ENCODE measurements at regions not wholly inside any gene's neighbourhood (a gene's known extent, or its start where the extent isn't known, plus 50 kb on each side); places are given as distances from the start of the nearest gene placed in this dataset.
"Not testable (repeated sequence)": the region's sequence is repeated elsewhere in the genome, so short reads cannot be mapped to it uniquely, and the experiment has no call there.

DNA sequence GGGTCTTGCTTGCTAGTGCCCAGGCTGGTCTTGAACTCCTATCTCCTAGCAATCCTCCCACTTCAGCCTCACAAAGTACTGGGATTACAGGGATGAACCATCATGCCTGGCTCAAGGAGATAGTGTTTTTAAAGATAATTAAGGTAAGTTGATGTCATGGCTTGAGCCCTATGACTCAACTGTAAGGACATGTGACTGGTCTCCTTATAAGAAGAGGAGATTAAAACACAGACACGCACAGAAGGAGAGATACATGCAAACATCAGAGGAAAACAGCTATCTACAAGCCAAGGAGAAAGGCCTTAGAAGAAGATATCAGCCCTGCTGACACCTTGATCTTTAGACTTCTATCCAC lies 220.4 kb upstream of the GADL1 start:
- intact Hi-C loops (cut with DNase I), result no loop called here
- ATAC-seq, result no peak
- DNase-seq (ENCODE audit: low spot score), result no peak

DNA sequence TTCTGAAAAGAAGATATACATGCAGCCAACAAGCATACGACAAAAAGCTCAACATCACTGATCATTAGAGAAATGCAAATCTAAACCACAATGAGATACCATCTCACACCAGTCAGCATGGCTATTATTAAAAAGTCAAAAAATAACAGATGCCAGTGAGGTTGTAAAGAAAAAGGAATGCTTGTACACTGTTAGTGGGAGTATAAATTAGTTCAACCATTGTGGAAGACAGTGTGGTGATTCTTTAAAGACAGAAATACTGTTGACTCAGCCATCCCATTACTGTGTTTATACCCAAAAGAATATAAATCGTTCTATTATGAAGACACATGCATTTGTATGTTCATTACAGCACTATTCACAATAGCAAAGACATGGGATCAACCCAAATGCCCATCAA lies 221.1 kb upstream of the GADL1 start:
- DNase-seq (ENCODE audit: low spot score); intact Hi-C loops (cut with DNase I); ATAC-seq: not testable (repeated sequence)

DNA sequence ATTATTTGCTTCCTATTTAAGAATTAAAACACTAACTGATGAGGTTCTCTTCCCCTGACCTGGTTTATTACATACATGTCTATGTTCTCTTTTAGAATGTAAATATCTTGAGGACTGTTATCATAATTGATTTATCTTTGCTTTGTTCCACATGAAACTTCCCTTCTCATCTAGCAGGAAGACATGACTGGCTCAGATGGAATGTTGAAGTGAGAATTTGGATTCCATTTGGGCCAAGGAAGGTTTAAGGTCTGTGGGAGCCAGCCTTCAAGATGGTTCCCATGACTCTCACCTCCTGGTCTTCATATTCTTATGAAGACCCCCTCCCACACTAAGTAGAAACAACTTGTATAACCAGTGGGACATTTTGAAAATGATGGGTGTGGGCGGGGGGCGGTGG lies 222.2 kb upstream of the GADL1 start:
- intact Hi-C loops (cut with DNase I), result no loop called here
- ATAC-seq (no peak), DNase-seq (ENCODE audit: low spot score) (no peak)

DNA sequence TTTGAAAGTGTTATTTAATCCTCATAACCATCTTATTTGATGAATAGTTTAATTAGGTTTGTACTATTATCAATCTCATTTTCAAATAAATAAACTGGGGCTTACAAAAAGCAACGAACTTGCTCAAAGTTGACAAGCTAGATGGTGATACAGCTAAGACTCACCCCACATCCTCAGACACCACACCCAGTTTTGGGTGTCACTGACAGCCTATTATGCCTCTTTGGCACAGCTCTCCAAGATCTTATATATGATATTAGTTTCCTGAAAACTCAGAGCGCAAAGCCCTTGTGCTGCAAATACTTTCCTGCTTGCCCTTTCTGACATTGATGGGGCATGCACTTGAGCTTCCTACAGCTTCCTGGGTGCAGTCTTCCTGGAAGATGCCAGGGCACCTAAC lies 223.4 kb upstream of the GADL1 start:
- ATAC-seq (no peak), DNase-seq (ENCODE audit: low spot score) (no peak)
- intact Hi-C loops (cut with DNase I), result no loop called here

DNA sequence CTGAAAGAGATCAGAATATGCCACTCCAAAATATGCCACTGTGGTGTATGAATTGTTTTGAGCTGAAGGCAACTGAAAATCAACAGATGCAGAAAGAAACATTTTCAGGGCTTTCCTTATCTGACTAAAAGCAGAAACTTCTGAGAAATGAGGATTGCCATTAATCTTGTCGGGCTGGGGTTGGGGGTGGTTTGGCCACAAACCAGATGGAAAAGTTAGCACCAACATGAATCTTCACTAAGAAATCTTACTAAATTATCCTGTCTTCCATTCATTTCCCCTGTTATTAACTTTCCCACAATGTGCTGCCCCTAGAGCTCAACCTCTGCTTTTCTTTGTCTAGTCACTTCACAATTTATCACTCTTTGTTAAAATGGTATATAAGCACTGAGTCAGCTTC lies 229.9 kb upstream of the GADL1 start:
- no peak for ATAC-seq
- DNase-seq (ENCODE audit: low spot score), result no peak
- intact Hi-C loops (cut with DNase I), result no loop called here

DNA sequence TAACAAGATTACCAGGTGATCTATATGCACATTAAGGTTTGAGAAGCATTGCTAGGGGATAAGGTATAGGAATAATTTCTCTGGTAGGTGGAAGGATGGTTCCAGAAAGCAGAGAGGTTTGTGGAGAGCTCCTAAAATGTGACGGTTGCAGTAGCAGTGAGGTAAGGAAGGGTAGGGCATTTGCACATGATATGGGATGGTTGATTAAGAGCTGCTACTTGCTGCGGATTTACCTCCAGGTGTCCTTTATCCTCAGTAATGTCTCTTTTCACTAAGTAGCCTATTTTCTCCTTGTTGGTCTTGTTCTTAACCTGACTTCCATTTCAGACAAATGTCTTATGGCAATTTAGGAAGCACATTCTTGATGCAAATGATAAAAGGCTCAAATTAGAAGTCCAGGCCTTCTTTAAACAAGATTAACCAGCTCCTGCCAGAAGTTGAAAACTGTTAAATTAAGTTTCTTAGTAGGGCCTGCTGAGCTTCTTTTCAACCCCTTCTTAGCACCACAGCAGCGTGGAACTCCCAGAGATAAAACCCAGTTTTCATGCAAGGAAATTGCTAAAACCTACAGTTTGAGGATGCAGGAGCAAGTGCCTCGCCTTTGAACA lies 231.1 kb upstream of the GADL1 start:
- ATAC-seq, result no peak
- no peak for DNase-seq (ENCODE audit: low spot score)

DNA sequence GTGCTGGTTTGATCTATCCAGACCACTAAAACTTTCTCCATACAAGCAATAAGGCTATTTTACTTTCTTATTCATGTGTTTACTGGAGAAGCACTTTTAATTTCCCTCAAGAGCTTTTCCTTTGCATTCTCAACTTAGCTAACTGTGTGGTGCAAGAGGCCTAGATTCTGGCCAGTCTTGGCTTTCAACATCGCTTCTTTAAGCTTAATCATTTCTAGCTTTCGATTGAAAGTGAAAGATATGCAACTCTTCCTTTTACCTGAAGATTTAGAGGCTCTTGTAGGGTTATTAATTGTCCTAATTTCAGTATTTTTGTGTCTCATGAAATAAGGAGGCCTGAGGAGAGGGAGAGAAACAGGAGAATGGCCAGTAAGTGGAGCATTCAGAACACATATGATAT lies 234.8 kb upstream of the GADL1 start:
- intact Hi-C loops (cut with DNase I), result no loop called here
- DNase-seq (ENCODE audit: low spot score) (no peak), ATAC-seq (no peak)

More for the DNA sequence above, 231.1 kb upstream of the GADL1 start:
- intact Hi-C loops (cut with DNase I), result no loop called here

DNA sequence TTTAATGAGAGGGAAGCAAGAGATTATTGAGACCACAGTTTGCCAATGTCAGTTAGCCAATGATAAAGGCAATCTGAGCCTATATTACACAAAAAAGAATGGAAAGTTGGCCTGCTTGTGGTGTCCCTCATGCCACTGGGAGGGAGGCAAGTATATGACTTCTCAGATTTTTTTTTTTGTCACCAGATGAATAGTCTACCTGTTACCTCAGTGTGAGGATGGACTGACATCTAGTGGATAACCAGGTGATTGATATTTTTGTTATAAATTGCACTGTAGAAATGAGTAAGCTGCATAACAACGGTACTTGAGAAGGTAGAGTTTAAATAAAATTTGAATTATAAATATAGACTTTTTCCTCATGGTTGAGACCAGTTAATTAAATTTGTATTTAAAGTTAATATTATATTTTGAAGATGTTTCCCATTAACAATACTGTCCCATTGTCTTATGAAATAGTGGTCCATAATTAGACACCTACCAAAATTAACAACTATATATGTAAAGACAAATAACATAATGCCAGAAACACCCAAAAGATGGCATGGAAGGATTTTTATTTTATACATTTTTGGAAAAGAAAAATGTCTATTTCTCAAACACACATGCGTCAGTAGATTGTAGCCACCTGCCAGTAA lies 237.8 kb upstream of the GADL1 start:
- intact Hi-C loops (cut with DNase I), result no loop called here
- no peak for DNase-seq (ENCODE audit: low spot score)
- ATAC-seq, result peak; percentile 53

DNA sequence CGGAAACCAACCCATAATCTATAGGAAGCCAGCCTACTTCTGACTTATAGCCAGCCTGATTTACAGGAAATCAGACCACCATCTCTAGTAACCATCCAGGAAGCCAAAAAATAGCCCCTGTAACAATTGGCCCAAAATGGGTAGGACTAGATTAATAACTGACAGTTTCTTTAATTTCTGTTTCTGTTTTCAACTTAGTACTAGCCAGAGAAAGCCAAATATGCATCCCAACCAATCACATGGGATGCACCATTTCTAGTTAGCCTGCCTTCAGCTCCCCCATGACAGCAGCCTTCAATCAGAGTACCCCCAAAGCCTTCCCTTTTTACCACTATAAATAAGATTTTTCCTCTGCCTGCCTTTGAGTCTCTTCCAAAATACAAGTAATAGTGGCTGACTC lies 239.1 kb upstream of the GADL1 start:
- intact Hi-C loops (cut with DNase I), result no loop called here
- no peak for ATAC-seq

DNA sequence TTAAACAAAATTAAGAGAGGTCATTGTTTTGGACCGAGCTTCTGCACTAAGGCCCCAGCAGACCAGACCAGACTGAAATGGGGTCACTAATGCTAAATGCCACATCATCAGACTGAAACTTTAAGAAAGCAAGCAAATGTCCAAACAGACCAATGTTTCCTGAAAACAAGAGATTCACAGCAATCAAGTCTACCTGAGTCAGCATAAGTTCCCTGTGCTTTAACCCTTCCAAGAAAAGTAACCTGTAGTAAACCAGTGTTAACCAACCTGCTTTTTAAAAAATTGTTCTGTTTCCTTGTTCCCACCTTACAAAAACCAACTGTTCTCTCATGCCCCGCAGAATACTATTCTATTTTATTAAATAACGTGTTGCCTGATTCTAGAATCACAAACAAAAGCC lies 241.1 kb upstream of the GADL1 start:
- intact Hi-C loops (cut with DNase I), result loop anchor here (5.0 kb wide), 1 partner anchor 368 kb away; no protein-coding TSS in a partner anchor
- no peak for DNase-seq (ENCODE audit: low spot score)
- no peak for ATAC-seq

More for the DNA sequence above, 239.1 kb upstream of the GADL1 start:
- no peak for DNase-seq (ENCODE audit: low spot score)

DNA sequence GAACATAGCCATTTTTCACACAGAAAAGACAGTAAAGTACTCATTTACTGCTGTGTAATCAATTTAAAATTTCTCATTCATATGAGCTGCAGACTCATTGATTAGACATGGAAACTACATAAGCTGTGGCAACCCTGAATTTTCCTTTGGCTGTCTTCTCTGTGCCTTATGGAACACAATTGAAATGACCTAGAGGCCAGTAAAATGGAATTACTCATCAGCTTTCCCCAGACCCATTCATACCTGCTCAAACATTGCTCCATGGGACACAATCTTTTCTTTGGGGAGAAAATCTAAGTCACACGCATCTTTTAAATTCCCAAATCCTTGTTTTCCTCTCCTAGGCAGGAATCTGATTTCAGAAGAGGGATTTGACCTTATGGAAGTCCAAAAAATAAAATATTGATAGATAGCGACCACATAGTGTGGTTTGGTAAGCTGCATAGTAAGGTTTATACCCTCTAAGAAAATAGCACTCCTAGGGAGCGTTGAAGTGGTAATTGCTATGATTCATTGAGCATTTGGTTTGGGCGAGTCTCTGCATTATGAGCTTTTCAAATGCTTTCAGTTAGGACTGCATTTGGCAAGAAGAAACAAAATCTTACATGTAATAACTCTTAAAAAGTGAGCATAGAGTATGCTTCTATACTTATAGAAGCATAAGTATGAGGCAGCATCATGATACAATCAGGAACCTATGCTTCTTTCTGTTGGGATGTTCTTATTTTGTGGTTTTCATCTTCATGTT lies 243.4 kb upstream of the GADL1 start:
- ATAC-seq (no peak), DNase-seq (ENCODE audit: low spot score) (no peak)
- intact Hi-C loops (cut with DNase I), result loop anchor here (5.0 kb wide), 1 partner anchor 371 kb away; no protein-coding TSS in a partner anchor

DNA sequence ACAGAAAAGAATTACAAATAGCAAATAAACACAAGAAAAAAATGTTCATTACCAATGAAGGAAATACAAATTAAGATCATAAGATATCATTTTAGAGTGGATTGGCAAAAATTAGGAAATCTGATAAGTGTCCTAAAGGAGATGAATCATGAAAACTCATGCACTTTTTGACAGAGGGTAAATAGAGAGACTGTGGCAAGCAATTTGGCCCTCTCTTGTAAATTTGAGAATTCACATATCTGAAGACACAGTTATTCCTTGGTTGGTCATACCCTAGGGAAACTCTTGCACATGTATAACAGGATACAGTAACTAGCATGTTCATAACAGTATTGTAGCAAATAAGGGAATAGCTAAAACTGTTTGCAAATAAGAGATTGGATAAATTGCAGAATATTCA lies 246.0 kb upstream of the GADL1 start:
- intact Hi-C loops (cut with DNase I), result no loop called here
- DNase-seq (ENCODE audit: low spot score) (no peak), ATAC-seq (no peak)

DNA sequence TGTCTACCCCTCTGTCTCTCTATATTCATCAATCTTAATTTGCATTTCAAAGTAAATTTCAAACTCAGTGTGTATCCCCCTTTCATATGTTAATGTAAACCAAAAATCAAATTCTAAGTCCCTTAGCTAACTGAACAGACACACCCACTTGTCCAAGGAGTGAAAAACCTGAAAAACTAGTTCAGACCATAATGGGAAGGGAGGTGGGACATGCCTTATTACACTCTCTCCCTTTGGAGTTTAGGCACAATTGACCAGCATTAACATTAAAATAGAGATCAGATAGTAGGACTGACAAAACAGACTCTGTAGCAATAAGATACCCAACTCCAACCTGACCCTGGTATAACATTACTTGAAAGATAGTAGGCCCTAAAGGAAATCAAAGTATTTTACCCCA lies 247.7 kb upstream of the GADL1 start:
- ATAC-seq (no peak), DNase-seq (ENCODE audit: low spot score) (no peak)
- intact Hi-C loops (cut with DNase I), result no loop called here

DNA sequence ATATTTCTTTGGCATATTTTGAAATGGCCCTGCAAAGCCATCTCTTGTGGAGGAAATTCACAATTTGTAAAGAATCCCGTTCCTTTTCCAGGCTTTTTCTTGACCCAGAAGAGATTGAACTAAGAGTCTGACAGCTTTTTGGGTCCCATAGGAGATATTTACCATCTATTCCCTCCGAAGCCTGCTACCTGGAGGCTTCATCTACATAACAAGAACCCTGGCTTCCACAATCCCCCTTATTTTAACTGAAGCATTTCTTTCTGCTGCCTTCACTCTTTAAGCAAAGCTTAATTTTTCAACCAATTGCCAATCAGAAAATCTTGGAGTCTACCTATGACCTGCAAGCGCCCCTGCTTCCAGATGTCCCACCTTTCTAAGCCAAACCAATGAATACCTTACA lies 248.1 kb upstream of the GADL1 start:
- intact Hi-C loops (cut with DNase I), result no loop called here
- no peak for DNase-seq (ENCODE audit: low spot score)
- ATAC-seq, result no peak

DNA sequence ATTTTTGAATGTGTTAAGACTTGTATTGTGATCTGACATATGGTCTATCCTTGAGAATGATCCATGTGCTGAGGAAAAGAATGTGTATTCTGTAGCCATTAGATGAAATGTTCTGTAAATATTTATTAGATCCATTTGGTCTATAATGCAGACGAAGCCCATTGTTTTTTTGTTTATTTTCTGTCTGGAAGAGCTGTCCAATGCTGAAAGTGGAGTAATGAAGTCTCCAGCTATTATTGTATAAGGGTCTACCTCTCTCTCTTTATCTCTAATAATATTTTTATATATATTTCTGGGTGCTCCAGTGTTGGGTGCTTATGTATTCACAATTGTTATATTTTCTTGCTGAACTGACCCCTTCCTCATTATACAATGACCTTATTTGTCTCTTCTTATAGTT lies 250.6 kb upstream of the GADL1 start:
- intact Hi-C loops (cut with DNase I), result no loop called here
- ATAC-seq, result no peak
- DNase-seq (ENCODE audit: low spot score), result no peak

DNA sequence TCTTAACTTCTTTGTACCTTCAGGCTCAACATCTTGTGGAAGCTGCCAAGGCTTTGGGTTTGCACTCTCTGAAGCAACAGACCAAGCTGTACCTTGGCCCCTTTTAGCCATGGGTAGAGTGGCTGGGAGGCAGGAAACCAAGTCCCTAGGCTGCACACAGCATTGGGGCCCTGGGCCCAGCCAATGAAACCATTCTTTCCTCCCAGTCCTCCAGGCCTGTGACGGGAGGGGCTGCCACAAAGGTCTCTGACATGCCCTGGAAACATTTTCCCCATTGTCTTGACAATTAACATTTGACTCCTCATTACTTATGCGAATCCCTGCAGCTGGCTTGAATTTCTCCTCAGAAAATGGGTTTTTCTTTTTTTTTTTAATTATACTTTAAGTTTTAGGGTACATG lies 253.1 kb upstream of the GADL1 start:
- DNase-seq (ENCODE audit: low spot score), result no peak
- intact Hi-C loops (cut with DNase I), result no loop called here
- no peak for ATAC-seq

DNA sequence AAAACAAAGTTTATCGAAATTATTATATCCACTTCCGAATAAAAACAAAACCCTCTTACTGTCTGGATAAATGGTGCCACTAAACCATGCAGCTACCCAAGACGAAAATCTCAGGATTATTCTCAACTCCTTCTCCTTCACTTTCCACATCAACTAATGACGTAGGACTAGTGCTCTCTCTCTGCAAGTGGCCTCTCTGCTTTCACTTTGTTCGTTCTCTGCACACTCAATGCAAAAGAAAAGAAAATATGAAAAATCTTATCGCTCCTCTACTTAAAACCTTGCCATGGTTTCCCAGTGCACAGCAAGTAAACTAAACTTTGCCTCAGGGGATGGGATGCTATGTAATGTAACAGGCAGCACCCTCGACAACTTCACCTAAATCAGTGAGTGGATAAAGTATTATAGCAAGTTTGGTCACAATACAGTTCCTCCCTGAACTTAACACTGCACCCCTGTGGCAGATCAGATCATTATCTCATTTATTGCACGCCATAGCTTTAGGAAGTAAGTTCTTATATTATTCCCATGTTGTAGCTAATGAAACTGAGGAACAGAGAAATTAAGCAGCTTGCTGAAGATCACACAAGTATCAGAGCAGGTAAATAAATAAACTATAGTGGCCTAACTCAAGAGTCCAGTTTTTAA lies 262.7 kb upstream of the GADL1 start:
- no peak for ATAC-seq
- no peak for DNase-seq (ENCODE audit: low spot score)
- intact Hi-C loops (cut with DNase I), result no loop called here

DNA sequence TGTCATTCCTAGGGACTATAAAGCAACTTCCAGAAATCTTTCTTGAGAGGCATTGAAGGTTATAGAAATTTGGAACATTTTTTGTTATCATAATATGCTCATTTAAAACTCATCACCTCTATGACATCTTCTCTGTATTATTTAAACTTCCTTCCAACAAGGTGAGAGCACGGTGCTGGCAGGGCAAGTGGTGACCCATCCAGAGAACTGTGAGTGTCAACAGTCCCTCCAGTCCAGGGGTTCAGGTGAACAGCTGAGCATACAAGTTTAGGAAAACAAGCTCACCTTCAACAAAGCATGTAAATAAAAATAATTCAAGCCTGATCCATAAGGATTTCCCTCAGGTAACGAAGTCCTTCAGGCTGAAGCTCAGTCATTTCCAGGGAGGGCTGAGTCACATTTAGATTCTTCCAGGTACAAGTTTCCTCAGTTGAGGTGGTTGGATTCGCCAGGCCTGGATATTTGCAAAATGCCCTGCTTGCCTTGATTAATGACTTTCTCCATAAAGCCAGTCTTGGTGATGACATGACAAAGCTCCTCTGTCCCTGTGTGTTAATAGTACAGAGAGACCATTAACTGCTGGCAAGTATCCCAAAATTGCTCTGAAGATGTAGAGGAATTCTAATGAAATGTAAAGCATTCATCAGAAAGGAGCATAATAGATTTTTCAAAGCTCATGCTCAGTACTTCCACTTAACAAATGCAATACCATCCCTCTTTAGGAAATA lies 263.6 kb upstream of the GADL1 start:
- DNase-seq (ENCODE audit: low spot score), result no peak
- intact Hi-C loops (cut with DNase I), result no loop called here
- ATAC-seq, result no peak

DNA sequence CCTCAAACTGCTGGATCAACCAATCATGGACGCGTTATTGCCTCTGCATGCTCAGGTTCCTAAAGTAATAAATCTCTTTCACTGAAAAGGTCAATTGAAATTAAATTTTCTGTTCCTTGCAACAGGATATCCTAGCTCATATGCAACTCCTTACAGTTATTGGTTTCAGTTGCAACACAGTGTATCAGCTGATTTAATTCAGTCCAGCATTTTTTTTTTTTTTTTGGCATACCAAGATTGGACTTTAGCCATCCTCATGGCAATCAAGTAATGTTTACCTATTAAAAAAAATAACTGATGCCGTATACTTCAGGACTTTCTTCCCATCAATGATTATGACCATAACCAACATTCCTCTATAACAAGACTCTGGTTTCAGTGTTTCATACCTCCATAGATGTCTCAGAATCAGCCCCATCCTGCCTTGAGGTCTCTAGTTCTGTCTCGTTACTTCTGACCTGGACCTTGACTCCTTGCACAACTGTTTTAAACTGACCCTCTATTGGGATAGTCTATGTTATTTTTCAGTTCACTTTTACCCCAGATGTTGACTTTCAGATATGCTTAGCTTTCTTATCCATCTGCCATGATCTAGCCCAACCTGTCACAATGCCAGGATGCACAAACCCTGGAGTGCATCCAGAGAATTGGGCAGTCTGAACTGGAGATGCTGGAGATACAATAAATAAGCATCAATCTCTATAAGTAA lies 265.0 kb upstream of the GADL1 start:
- intact Hi-C loops (cut with DNase I), result no loop called here

More for the DNA sequence above, 265.0 kb upstream of the GADL1 start:
- ATAC-seq (peak; percentile 55), DNase-seq (ENCODE audit: low spot score) (no peak)
